ENCODE measurements at regions not wholly inside any gene's neighbourhood (a gene's known extent, or its start where the extent isn't known, plus 50 kb on each side); places are given as distances from the start of the nearest gene placed in this dataset.

GRCh38 chr17:70517816-70518215 lies 348.5 kb downstream of the KCNJ2 start:
- Histone ChIP-seq H3K4me3 (ENCODE audit: low read depth, low read length) (no peak overlapping the region), H3K27ac (ENCODE audit: low read depth, low read length) (no peak overlapping the region), H3K27me3 (ENCODE audit: control insufficient read depth, insufficient read depth, low read length) (no peaks in the 10 kb centered on the region), H3K9me3 (ENCODE audit: control insufficient read depth, insufficient read depth, low read length) (no peaks in the 10 kb centered on the region)
- no peak for DNase-seq (ENCODE audit: low read depth, low spot score)
- no peak for TF ChIP-seq CTCF (IDR thresholded peaks at IDR 0.05; ENCODE audit: low read depth, low read length)
- ChIA-PET CTCF (no interaction called here), POLR2A (interaction anchor here (0.7 kb wide), 1 partner anchor 888 kb away, joined by 11 read pairs; no protein-coding TSS in a partner anchor)

- TF ChIP-seq CTCF (IDR thresholded peaks at IDR 0.05; ENCODE audit: low read depth, low read length) = no peak
- no peak for DNase-seq (ENCODE audit: low read depth, low spot score)
- CTCF ChIA-PET = no interaction called here
- POLR2A ChIA-PET = no interaction called here
- no peaks in the 10 kb centered on the region for H3K27me3 ChIP-seq (ENCODE audit: control insufficient read depth, insufficient read depth, low read length)
- no peak overlapping the region for H3K4me3 ChIP-seq (ENCODE audit: low read depth, low read length)
- H3K9me3 ChIP-seq (ENCODE audit: control insufficient read depth, insufficient read depth, low read length) = no peaks in the 10 kb centered on the region
- H3K27ac ChIP-seq (ENCODE audit: low read depth, low read length) = no peak overlapping the region
Observed at GRCh38 chr17:70519300-70519699, 350.0 kb downstream of the KCNJ2 start.

GRCh38 chr17:70520447-70520846 lies 351.1 kb downstream of the KCNJ2 start:
- no peak for DNase-seq (ENCODE audit: low read depth, low spot score)
- no peak overlapping the region for H3K4me3 ChIP-seq (ENCODE audit: low read depth, low read length)
- H3K27ac ChIP-seq (ENCODE audit: low read depth, low read length) = no peak overlapping the region
- TF ChIP-seq CTCF (IDR thresholded peaks at IDR 0.05; ENCODE audit: low read depth, low read length) = no peak
- CTCF ChIA-PET = no interaction called here
- no peaks in the 10 kb centered on the region for H3K27me3 ChIP-seq (ENCODE audit: control insufficient read depth, insufficient read depth, low read length)
- POLR2A ChIA-PET = no interaction called here
- H3K9me3 ChIP-seq (ENCODE audit: control insufficient read depth, insufficient read depth, low read length) = no peaks in the 10 kb centered on the region

- DNase-seq (ENCODE audit: low read depth, low spot score) = no peak
- H3K27ac ChIP-seq (ENCODE audit: low read depth, low read length) = no peak overlapping the region
- no peak for TF ChIP-seq CTCF (IDR thresholded peaks at IDR 0.05; ENCODE audit: low read depth, low read length)
- H3K27me3 ChIP-seq (ENCODE audit: control insufficient read depth, insufficient read depth, low read length) = no peaks in the 10 kb centered on the region
- ChIA-PET POLR2A (no interaction called here), CTCF (no interaction called here)
- no peak overlapping the region for H3K4me3 ChIP-seq (ENCODE audit: low read depth, low read length)
- no peaks in the 10 kb centered on the region for H3K9me3 ChIP-seq (ENCODE audit: control insufficient read depth, insufficient read depth, low read length)
Observed at GRCh38 chr17:70520956-70521355, 351.6 kb downstream of the KCNJ2 start.

- H3K9me3 ChIP-seq (ENCODE audit: control insufficient read depth, insufficient read depth, low read length) = no peaks in the 10 kb centered on the region
- H3K27ac ChIP-seq (ENCODE audit: low read depth, low read length) = no peak overlapping the region
- no peak overlapping the region for H3K4me3 ChIP-seq (ENCODE audit: low read depth, low read length)
- no peaks in the 10 kb centered on the region for H3K27me3 ChIP-seq (ENCODE audit: control insufficient read depth, insufficient read depth, low read length)
- ChIA-PET POLR2A (no interaction called here), CTCF (no interaction called here)
- DNase-seq (ENCODE audit: low read depth, low spot score) = no peak
- TF ChIP-seq CTCF (IDR thresholded peaks at IDR 0.05; ENCODE audit: low read depth, low read length) = no peak
Observed at GRCh38 chr17:70521821-70522256, 352.5 kb downstream of the KCNJ2 start.

Data from AG04450 (cell line).